ENCODE measurements at regions not wholly inside any gene's neighbourhood (a gene's known extent, or its start where the extent isn't known, plus 50 kb on each side); places are given as distances from the start of the nearest gene placed in this dataset.
A peak's percentile ranks its signal among the peaks of the same experiment; 100 is the strongest.

DNA sequence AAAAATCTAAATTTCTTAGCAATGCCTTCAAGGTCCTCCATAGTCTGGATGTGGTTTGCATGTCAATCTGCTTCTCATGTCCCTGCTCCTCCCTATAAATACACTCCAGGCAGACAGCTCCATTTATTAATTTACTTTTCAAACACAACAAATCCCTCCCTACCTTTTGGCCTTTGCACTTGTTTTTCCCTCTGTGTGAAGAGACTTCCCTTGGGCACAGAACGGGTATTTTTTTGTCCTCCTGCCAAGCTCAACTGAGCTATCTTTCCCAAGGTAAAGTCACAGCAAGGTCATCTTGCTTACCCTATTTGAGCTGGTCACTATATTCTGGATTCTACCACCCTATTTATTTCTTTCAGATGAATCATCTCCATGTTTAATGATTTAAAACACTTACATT, 159.6 kb upstream of the ANKH start:
- Histone ChIP-seq H3K27ac (ENCODE audit: low read depth) (no peak overlapping the region), H3K36me3 (ENCODE audit: insufficient read depth) (no peaks in the 10 kb centered on the region), H3K4me3 (ENCODE audit: low read depth, low read length) (no peak overlapping the region), H3K4me1 (ENCODE audit: insufficient read depth) (no peaks in the 10 kb centered on the region)
- no peak for DNase-seq (ENCODE audit: extremely low spot score)
- 54% methylated on average over 1 of the region's 1 CpG for WGBS

DNA sequence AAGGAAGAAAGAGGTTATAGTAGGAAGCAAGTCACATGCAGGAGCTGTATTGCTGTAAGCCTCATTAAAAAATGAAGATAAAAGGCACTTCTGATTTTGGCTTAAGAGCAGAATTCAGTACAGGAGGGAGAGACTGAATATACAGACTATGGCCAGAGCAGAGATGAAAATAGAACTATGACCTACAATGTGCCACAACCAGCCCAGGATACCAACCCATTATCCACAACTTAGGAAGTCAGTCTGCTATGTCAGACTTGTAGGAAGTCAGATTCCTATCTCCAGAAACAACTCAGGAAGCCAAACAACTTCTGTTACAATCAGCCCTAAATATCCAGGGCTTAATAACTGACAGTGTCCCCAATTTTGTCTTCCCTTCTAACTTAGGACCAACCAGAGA, 156.2 kb upstream of the ANKH start:
- Histone ChIP-seq H3K36me3 (ENCODE audit: insufficient read depth) (no peaks in the 10 kb centered on the region), H3K4me3 (ENCODE audit: low read depth, low read length) (no peak overlapping the region), H3K27ac (ENCODE audit: low read depth) (no peak overlapping the region), H3K4me1 (ENCODE audit: insufficient read depth) (no peaks in the 10 kb centered on the region)
- DNase-seq (ENCODE audit: extremely low spot score): no peak

DNA sequence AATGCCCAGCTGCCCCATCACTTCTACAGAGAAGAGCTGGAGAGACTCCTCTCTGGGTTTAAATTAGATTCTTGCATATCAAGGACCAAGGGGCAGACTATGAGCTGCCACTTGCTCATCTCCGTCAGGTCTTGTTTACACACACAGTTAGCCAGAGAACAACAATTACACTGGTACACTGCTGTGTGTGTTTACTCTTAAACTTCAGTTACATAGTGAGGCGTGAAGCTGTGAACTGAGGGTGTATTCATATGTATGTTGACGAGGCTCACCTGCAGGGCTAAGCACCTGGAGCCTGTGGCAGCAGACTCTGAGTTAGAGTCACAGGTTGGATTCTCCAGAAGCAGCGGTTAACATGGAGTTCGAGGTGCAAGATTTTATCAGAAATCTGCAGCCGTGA, 155.4 kb upstream of the ANKH start:
- H3K36me3 ChIP-seq (ENCODE audit: insufficient read depth): no peaks in the 10 kb centered on the region
- no peaks in the 10 kb centered on the region for H3K4me1 ChIP-seq (ENCODE audit: insufficient read depth)
- H3K27ac ChIP-seq (ENCODE audit: low read depth): no peak overlapping the region
- no peak overlapping the region for H3K4me3 ChIP-seq (ENCODE audit: low read depth, low read length)
- DNase-seq (ENCODE audit: extremely low spot score): no peak
- 78% methylated on average over 6 of the region's 6 CpGs for WGBS

DNA sequence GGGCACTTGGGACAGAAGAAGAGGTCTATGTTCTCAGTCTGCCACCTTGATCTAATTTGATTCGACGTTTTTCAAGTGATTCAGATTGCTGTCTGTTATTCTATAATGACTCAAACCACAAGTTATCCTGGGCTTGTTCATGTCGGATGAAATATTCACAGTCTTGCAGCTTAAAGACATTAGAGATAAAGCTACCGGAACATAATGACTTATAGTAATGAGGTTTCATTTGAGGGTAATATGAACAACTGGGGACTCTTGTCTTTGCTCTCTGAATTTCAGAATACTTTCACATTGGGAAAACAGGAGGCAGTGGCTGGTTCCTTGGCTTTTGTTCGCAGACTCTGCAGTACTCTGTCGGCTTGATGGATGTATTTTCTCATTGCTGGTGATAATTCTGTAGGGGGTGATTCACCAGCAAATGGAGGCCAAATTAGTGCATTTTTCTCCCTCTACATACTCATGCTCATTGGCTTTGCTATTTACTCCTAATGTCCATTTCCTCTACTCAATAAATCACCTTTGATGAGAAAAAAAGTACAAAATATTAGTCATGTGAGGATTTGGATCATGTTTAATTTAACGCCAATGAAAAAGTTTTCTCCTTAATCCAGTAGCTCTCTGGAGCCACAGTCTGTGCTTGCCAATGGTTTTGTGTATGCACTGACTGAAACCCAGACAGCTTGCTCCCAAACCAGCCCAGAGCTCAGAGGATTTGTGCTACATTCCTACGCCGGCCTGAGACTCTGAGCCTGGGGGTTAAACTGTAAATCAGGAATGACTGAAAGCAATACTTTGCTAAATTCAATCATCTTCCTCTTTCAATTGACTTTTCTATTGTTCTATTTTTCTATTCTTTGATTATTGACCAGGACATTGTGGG, 154.7 kb upstream of the ANKH start:
- 60% methylated on average over 9 of the region's 9 CpGs for WGBS
- no peak overlapping the region for H3K27ac ChIP-seq (ENCODE audit: low read depth)

DNA sequence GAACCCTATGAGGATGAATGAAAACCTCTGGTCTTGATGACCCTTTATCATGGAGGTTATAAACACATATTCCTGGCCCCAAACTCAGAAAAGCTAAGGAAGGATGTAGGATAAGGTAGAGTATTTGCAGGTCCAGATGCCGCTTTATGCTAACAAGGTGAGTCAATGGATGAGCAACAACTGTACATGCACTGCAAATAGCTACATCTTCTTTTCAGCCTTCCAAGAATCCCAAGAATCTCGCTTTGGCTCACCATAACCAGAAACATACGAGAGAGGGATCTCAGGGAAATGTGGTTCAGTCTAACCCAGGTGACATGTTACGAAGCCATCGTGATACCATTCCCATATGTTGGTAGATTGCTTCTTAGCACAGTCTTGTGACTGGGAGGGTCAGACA, 152.3 kb upstream of the ANKH start:
- WGBS: 98% methylated on average over 5 of the region's 5 CpGs
- Histone ChIP-seq H3K27ac (ENCODE audit: low read depth) (no peak overlapping the region), H3K4me1 (ENCODE audit: insufficient read depth) (no peaks in the 10 kb centered on the region), H3K36me3 (ENCODE audit: insufficient read depth) (no peaks in the 10 kb centered on the region), H3K4me3 (ENCODE audit: low read depth, low read length) (no peak overlapping the region)
- no peak for DNase-seq (ENCODE audit: extremely low spot score)

More for the DNA sequence above, 154.7 kb upstream of the ANKH start:
- Histone ChIP-seq H3K4me1 (ENCODE audit: insufficient read depth) (no peaks in the 10 kb centered on the region), H3K4me3 (ENCODE audit: low read depth, low read length) (no peak overlapping the region), H3K36me3 (ENCODE audit: insufficient read depth) (no peaks in the 10 kb centered on the region)
- no peak for DNase-seq (ENCODE audit: extremely low spot score)

DNA sequence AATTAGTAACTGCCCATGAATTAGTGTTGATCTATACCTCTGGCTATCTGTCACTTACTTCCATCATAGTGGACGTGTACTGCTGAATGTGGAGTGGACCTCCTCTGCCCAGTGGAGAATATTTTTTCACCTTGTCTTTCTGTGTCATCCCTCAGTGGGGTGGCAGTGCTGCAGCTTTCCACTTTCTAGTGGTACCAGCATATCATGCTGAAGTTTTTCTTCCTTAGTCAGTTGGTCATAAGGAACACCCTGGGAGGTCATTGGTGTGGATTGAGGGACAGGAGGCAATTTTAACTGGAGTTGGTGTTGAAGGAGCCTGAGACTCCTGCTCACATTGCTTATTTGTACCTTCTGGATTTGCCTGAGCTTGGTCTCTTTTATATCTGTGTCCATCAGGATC, 151.7 kb upstream of the ANKH start:
- DNase-seq (ENCODE audit: extremely low spot score): no peak
- H3K4me1 ChIP-seq (ENCODE audit: insufficient read depth): no peaks in the 10 kb centered on the region
- H3K4me3 ChIP-seq (ENCODE audit: low read depth, low read length): no peak overlapping the region
- H3K27ac ChIP-seq (ENCODE audit: low read depth): no peak overlapping the region
- WGBS: 96% methylated on average over 1 of the region's 1 CpG
- H3K36me3 ChIP-seq (ENCODE audit: insufficient read depth): no peaks in the 10 kb centered on the region

DNA sequence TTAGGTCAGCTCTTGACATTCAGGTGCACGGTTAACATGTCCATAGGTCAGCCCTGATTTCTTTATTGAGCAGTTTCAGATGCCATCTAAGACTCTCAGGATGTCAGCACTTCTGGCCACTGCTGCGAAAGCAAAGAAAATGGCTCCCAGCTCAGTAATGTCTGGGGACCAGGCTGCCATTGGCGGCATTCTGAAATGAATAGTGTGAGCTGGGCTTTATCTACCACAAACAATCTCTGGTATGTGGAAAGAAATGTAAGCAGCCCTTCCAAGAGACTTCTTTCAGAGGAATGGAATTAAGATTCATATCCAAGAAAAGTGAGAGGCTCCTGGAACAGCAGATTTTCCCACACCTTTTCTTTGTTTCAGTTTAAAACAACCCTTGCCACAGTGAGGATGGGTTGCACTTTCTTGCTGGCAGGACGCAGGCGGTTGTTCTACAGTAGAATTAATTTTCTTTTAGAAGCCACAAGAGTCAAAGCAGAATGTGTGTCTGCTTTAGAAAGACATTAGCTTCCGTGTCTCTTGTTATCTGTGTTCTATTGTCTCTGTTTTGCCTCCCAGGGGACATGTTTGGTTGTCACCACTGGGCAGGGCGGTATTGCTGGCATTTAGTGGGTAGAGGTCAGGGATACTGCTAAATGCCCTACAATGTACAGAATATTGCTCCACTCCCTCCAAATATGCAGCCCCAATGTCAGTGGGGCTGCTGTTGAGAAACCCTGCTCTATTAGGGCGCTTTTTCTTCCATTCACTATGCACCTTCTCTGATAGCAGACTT, 149.9 kb upstream of the ANKH start:
- Histone ChIP-seq H3K36me3 (ENCODE audit: insufficient read depth) (no peaks in the 10 kb centered on the region), H3K4me3 (ENCODE audit: low read depth, low read length) (no peak overlapping the region), H3K4me1 (ENCODE audit: insufficient read depth) (no peaks in the 10 kb centered on the region), H3K27ac (ENCODE audit: low read depth) (no peak overlapping the region)
- no peak for DNase-seq (ENCODE audit: extremely low spot score)
- 59% methylated on average over 8 of the region's 8 CpGs for WGBS

DNA sequence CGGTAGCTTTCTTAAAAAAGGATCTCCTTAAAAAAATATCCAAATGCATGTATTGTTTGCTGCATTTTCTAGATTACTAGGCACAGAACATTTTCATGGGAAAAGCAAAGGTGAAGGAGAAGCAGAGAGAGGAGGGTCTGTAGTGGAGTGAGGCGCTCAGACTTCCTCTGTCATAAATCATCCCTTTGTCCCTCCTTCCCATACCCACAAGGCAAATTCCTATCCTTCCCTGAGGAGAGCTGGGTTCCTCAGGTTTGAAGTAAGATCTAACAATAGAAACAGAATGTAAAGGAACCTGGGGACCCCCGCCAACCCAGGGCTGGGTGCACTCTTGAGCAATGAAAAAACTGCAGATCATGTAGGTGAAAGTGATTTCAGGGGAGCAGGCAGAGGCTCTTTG, 149.2 kb upstream of the ANKH start:
- no peak for DNase-seq (ENCODE audit: extremely low spot score)
- Histone ChIP-seq H3K27ac (ENCODE audit: low read depth) (no peak overlapping the region), H3K36me3 (ENCODE audit: insufficient read depth) (no peaks in the 10 kb centered on the region), H3K4me3 (ENCODE audit: low read depth, low read length) (no peak overlapping the region), H3K4me1 (ENCODE audit: insufficient read depth) (no peaks in the 10 kb centered on the region)
- WGBS: 92% methylated on average over 3 of the region's 3 CpGs

DNA sequence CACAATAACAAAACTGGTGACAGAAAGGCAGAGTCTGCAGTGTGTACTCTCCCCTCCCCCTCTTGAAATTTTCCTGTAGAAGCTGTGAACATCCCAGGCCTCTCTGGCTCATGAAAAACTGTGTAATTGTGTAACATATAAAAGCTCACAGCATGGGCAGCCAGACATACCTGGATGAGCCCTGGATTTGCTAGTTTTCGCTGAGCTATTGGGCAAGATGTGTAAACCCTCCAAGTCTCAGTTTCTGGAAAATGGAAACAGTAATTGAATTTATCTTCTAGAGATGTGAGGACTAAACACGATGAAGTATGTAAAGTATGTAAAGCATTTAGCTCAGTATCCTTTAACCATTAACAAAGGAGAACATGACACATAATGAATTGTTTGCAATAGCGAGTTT, 143.2 kb upstream of the ANKH start:
- no peak overlapping the region for H3K27ac ChIP-seq (ENCODE audit: low read depth)
- 45% methylated on average over 3 of the region's 3 CpGs for WGBS
- DNase-seq (ENCODE audit: extremely low spot score): no peak
- no peaks in the 10 kb centered on the region for H3K4me1 ChIP-seq (ENCODE audit: insufficient read depth)
- no peak overlapping the region for H3K4me3 ChIP-seq (ENCODE audit: low read depth, low read length)
- no peaks in the 10 kb centered on the region for H3K36me3 ChIP-seq (ENCODE audit: insufficient read depth)

DNA sequence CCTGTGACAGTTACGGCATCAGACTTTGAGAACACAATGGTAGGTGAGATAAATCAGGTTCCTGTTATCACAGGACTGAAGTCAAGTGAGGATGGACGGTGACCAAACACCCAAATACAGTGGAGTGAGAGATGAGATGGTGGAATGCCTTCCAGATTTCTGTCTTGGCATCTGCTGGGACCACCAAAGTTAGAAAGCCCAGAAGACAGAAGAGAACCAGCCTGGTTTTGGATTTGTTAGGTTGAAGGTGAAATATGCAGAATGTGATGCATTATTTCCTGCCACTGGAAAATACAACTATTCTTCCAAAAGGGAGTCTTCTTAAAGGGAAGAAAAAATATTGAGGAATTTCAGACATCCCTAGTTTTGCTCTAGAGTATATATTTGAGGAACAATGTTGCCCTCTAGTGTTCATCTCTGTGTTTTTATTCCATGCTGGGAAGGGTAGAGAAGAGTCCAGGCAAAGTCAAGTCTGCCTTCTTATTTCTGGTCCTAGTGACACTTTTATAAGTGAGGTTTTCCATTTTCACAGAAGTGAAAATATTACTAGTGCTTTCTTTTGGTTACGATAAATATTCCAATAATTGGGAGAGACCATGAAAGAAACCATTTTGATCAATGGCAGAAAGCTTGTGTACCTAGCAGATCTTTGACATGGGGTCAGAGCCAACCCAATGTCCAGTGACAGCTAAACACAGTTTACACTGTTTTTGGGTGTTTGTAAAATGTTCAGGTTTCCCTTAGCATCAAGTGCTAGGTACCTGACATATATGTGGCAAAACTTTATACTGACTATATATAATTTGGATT, 142.3 kb upstream of the ANKH start:
- DNase-seq (ENCODE audit: extremely low spot score): no peak
- no peak overlapping the region for H3K4me3 ChIP-seq (ENCODE audit: low read depth, low read length)
- H3K27ac ChIP-seq (ENCODE audit: low read depth): no peak overlapping the region
- no peaks in the 10 kb centered on the region for H3K4me1 ChIP-seq (ENCODE audit: insufficient read depth)
- 58% methylated on average over 3 of the region's 3 CpGs for WGBS
- no peaks in the 10 kb centered on the region for H3K36me3 ChIP-seq (ENCODE audit: insufficient read depth)

DNA sequence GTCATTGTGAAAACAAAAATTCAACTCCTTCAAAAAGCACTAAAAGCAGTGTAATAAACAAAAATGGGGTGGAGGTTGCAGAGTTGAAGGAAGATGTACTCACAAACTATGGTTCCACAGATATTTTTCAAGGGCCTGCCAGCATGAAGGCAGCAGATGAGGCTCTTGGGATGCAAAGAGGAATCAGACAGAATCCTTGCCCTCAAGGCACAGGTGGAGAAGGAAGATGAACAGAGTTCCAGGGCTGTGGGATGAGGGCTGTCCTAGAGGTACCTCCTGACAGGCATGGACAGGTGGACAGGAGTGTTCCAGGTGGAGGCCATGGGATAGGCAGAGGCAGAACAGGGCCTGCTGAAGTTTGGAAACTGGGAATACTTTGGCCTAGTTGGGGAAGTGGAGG, 140.5 kb upstream of the ANKH start:
- H3K4me3 ChIP-seq (ENCODE audit: low read depth, low read length): no peak overlapping the region
- no peaks in the 10 kb centered on the region for H3K4me1 ChIP-seq (ENCODE audit: insufficient read depth)
- no peak overlapping the region for H3K27ac ChIP-seq (ENCODE audit: low read depth)
- H3K36me3 ChIP-seq (ENCODE audit: insufficient read depth): no peaks in the 10 kb centered on the region
- DNase-seq (ENCODE audit: extremely low spot score): no peak

DNA sequence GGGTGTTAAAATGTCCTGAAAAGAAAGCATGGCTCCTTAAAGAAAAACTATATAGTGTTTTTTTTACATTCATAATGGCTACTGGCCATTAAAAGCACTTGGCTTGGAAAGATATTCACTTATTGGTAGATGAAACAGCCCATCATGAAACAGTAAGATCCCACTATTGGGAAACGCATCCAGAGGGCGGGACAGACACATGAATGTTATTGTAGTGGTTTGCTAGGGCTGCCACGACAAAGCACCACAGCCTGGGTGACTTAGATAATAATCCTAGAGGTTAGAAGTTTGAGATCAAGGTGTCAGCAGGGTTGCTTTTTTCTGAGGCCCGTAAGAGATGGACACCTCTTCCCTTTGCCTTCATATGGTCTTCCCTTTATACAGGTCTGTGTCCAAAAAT, 139.4 kb upstream of the ANKH start:
- Histone ChIP-seq H3K4me3 (ENCODE audit: low read depth, low read length) (no peak overlapping the region), H3K4me1 (ENCODE audit: insufficient read depth) (no peaks in the 10 kb centered on the region), H3K27ac (ENCODE audit: low read depth) (no peak overlapping the region), H3K36me3 (ENCODE audit: insufficient read depth) (no peaks in the 10 kb centered on the region)
- WGBS: 88% methylated on average over 4 of the region's 4 CpGs
- DNase-seq (ENCODE audit: extremely low spot score): no peak

DNA sequence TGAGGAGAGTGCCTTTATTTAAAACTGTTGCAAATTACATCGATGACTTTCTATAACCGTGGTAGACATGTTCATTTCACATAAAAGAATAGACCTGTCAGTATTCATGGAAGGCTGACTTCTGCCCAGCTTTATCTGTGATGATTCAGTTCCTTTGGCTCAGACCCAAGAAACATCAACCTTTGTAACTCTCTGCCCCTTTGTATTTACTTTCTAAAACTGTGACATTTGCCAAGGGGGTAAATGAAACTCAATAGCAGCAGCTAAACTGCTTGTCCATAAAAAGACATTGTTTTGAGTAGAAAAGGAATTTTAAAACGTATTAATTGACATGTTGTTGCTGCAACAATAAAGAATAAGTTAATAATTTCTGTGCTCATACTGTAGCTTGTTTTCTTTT, 137.8 kb upstream of the ANKH start:
- peak; percentile 41 for DNase-seq (ENCODE audit: extremely low spot score)
- Histone ChIP-seq H3K27ac (ENCODE audit: low read depth) (no peak overlapping the region), H3K4me3 (ENCODE audit: low read depth, low read length) (no peak overlapping the region), H3K36me3 (ENCODE audit: insufficient read depth) (no peaks in the 10 kb centered on the region), H3K4me1 (ENCODE audit: insufficient read depth) (no peaks in the 10 kb centered on the region)
- 29% methylated on average over 3 of the region's 3 CpGs for WGBS

DNA sequence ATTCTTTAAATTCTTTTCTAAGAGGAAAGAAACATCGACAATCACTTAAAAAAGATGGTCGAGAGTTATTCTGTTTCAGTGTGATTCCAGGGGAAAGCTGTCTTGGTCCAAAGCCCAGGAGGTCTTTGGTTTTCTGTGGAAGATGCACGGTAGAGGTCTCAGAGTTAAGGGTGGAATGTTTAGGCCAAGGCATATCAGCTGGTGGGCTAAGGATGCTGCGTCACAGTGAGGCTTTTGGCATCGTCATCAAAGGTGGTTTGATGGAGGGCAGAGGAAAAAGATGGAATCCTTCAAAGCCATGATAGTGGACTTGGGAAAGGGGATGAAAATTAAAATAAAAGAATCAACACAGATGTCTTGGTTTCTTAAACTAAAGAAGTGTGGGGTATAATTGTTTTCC, 137.3 kb upstream of the ANKH start:
- Histone ChIP-seq H3K36me3 (ENCODE audit: insufficient read depth) (no peaks in the 10 kb centered on the region), H3K4me3 (ENCODE audit: low read depth, low read length) (no peak overlapping the region), H3K4me1 (ENCODE audit: insufficient read depth) (no peaks in the 10 kb centered on the region), H3K27ac (ENCODE audit: low read depth) (no peak overlapping the region)
- 57% methylated on average over 5 of the region's 5 CpGs for WGBS
- no peak for DNase-seq (ENCODE audit: extremely low spot score)
